C4-2B (cell line): ENCODE measurements at regions not wholly inside any gene's neighbourhood (a gene's known extent, or its start where the extent isn't known, plus 50 kb on each side); places are given as distances from the start of the nearest gene placed in this dataset.

Source experiments
- ZFX ChIP-seq: fragments of 450-650 bp; IDR thresholded peaks from 2 replicates; pipeline ENCODE4 v1.6.1; 2017
- TF ChIP-seq, protein P1 (sequence below): fragments of 450-650 bp; conservative IDR thresholded peaks from 2 replicates; pipeline ENCODE4 v1.5.1; 2017; ENCODE audit warnings: mild to moderate bottlenecking

DNA sequence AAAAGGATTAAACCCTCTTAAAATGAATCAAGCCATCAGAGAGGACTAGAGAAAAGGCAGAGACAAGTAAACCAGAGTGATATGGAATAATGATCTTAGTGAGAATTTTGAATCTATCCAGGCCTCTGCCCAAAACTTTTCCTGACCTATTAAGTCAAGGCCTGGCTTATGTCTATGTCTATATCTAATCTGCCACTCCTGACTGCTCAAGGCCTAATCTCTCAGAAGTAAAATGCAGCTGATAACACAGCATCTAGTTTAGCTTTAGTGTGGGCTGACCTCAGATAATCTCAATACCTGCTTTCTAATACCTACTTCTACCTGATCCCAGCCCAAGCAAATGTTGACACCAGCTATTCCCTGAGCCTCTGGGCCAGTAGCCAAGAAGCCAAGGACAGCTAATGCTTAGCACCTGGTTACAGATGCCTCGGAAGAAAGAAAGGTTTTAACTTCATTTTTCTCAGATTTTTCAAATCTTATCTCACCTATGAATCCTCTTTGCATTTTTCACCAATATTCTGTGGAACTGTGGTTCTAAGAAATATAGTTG lies 1472.5 kb upstream of the SEL1L start:
- TF ChIP-seq, protein P1, sequence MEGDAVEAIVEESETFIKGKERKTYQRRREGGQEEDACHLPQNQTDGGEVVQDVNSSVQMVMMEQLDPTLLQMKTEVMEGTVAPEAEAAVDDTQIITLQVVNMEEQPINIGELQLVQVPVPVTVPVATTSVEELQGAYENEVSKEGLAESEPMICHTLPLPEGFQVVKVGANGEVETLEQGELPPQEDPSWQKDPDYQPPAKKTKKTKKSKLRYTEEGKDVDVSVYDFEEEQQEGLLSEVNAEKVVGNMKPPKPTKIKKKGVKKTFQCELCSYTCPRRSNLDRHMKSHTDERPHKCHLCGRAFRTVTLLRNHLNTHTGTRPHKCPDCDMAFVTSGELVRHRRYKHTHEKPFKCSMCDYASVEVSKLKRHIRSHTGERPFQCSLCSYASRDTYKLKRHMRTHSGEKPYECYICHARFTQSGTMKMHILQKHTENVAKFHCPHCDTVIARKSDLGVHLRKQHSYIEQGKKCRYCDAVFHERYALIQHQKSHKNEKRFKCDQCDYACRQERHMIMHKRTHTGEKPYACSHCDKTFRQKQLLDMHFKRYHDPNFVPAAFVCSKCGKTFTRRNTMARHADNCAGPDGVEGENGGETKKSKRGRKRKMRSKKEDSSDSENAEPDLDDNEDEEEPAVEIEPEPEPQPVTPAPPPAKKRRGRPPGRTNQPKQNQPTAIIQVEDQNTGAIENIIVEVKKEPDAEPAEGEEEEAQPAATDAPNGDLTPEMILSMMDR: no peak
- TF ChIP-seq ZFX: no peak
